Loucy (cell line): ENCODE measurements at regions not wholly inside any gene's neighbourhood (a gene's known extent, or its start where the extent isn't known, plus 50 kb on each side); places are given as distances from the start of the nearest gene placed in this dataset.

Source experiments
- H2AFZ ChIP-seq: fragments of 200-600 bp; sonication (generic); 2 replicates; pipeline ENCODE4 v1.6.0; 2016; ENCODE audit warnings: antibody characterized with exemption, mild to moderate bottlenecking, low read length, moderate library complexity
- H3F3A ChIP-seq: fragments of 200-600 bp; 2 replicates; pipeline ENCODE4 v1.6.0; 2016; ENCODE audit warnings: antibody characterized with exemption, low read depth, mild to moderate bottlenecking
- H3K27me3 ChIP-seq: fragments of 200-600 bp; sonication (generic); 2 replicates; pipeline ENCODE4 v1.6.1; 2014; ENCODE audit warnings: low read length, mild to moderate bottlenecking; ENCODE audit not compliant: insufficient read depth, poor library complexity, severe bottlenecking
- H3K36me3 ChIP-seq: fragments of 200-600 bp; sonication (generic); 2 replicates; pipeline ENCODE4 v1.6.1; 2016; ENCODE audit warnings: low read length; ENCODE audit not compliant: insufficient read depth
- H3K4me1 ChIP-seq: fragments of 200-600 bp; sonication (generic); 2 replicates; pipeline ENCODE4 v1.5.1; 2014; ENCODE audit warnings: low read length, mild to moderate bottlenecking; ENCODE audit not compliant: insufficient read depth, poor library complexity, severe bottlenecking
- H3K4me2 ChIP-seq: fragments of 200-600 bp; sonication (generic); 2 replicates; pipeline ENCODE4 v1.6.0; 2014; ENCODE audit warnings: antibody characterized with exemption, low read length, low read depth, mild to moderate bottlenecking; ENCODE audit not compliant: poor library complexity, severe bottlenecking
- H3K4me3 ChIP-seq: fragments of 200-600 bp; sonication (generic); 2 replicates; pipeline ENCODE4 v1.5.1; 2014; ENCODE audit warnings: low read length, mild to moderate bottlenecking, mixed read lengths; ENCODE audit not compliant: poor library complexity, severe bottlenecking
- H3K79me2 ChIP-seq: fragments of 200-600 bp; sonication (generic); 2 replicates; pipeline ENCODE4 v1.6.1; 2014; ENCODE audit warnings: low read length; ENCODE audit not compliant: insufficient read depth
- H3K9ac ChIP-seq: fragments of 200-600 bp; sonication (generic); 2 replicates; pipeline ENCODE4 v1.6.0; 2014; ENCODE audit warnings: mild to moderate bottlenecking, low read depth, low read length, moderate library complexity; ENCODE audit not compliant: poor library complexity, severe bottlenecking
- H3K9me2 ChIP-seq: fragments of 200-600 bp; sonication (generic); replicated peaks from 2 replicates; pipeline ENCODE4 v1.6.1; 2016; ENCODE audit warnings: low read depth, low read length, mixed read lengths
- H3K9me3 ChIP-seq: fragments of 200-600 bp; sonication (generic); 2 replicates; pipeline ENCODE4 v1.6.1; 2014; ENCODE audit warnings: mild to moderate bottlenecking, antibody characterized with exemption, low read length, low read depth; ENCODE audit not compliant: insufficient read depth
- H4K20me1 ChIP-seq: fragments of 200-600 bp; sonication (generic); 2 replicates; pipeline ENCODE4 v1.6.0; 2014; ENCODE audit warnings: antibody characterized with exemption, low read length, mild to moderate bottlenecking; ENCODE audit not compliant: insufficient read depth, poor library complexity, severe bottlenecking
- EZH2phosphoT487 ChIP-seq: fragments of 200-600 bp; IDR thresholded peaks from 2 replicates; pipeline ENCODE4 v1.6.1; 2018; ENCODE audit warnings: antibody characterized with exemption, mild to moderate bottlenecking, moderate library complexity, borderline replicate concordance
- TF ChIP-seq, protein P1 (sequence below): fragments of 200-600 bp; sonication (generic); conservative IDR thresholded peaks from 2 replicates; pipeline ENCODE4 v1.5.1; 2014; ENCODE audit warnings: mild to moderate bottlenecking, antibody characterized with exemption, low read length

DNA sequence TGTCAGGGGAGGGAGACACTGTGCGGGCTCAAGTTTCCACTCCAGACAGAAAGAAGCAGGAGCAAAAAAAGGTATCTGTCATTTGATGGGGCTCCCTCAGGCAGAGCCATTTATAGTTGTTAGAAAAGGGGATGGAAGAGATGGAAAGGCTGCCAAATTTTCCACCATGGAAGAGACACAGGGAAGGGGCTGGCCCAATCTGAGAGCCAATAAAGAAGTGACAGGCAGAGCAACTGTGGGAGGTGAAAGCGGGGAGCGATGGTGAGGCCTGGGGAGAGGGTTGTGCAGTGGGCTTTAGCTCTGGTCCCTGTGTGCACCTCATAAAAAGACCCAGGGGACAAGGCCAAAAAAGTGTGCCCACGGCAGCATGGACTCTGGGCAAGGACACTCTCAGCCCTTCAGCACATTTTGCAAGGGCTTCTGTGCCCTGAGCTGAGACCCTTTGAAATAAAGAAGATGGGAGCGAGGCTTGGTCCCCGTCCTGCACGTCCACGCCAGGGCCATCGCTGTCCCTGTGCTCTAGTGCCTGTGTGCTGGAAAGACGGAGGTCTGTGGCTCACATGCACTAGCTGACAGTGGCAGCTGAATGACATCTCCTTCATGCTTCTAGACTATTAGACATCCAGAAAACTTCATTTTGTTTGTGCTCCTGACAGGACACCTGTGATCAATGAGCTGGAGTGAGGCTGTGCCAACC lies 456.7 kb upstream of the HS6ST1 start:
- Histone ChIP-seq H3K4me1 (peaks cover 5% of the 10 kb centered on the region), H3K36me3 (no peaks in the 10 kb centered on the region), H3K79me2 (no peaks in the 10 kb centered on the region), H3K9ac (no peak overlapping the region), H4K20me1 (no peaks in the 10 kb centered on the region), H3K9me2 (no peaks in the 10 kb centered on the region), H3K27me3 (no peaks in the 10 kb centered on the region), H3K4me3 (no peak overlapping the region), H3F3A (no peaks in the 10 kb centered on the region), H3K4me2 (no peak overlapping the region), H3K9me3 (no peaks in the 10 kb centered on the region), H2AFZ (no peak overlapping the region)
- TF ChIP-seq, protein P1, sequence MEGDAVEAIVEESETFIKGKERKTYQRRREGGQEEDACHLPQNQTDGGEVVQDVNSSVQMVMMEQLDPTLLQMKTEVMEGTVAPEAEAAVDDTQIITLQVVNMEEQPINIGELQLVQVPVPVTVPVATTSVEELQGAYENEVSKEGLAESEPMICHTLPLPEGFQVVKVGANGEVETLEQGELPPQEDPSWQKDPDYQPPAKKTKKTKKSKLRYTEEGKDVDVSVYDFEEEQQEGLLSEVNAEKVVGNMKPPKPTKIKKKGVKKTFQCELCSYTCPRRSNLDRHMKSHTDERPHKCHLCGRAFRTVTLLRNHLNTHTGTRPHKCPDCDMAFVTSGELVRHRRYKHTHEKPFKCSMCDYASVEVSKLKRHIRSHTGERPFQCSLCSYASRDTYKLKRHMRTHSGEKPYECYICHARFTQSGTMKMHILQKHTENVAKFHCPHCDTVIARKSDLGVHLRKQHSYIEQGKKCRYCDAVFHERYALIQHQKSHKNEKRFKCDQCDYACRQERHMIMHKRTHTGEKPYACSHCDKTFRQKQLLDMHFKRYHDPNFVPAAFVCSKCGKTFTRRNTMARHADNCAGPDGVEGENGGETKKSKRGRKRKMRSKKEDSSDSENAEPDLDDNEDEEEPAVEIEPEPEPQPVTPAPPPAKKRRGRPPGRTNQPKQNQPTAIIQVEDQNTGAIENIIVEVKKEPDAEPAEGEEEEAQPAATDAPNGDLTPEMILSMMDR, result no peak
- TF ChIP-seq EZH2phosphoT487, result no peak

DNA sequence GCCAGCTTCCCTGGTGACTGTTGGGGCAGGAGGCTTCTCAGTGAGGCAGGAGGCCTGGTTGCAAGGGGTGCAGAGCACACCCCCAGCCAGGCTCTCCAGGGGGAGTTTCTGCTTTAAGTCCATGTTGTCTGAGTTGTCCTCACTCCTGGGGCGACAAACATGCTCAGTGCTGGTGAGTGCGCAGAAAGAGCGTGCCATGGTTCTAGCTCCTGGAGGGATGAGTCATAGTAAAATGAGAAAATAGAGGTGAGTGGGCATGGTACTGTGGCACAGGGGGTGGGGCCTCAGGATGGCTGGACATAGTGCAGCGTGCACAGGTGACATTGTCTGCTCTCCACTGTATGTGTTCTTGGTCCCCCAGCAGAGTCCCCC lies 457.2 kb upstream of the HS6ST1 start:
- Histone ChIP-seq H3K79me2 (no peaks in the 10 kb centered on the region), H3K9me2 (no peaks in the 10 kb centered on the region), H3K4me3 (no peak overlapping the region), H3K27me3 (no peaks in the 10 kb centered on the region), H4K20me1 (no peaks in the 10 kb centered on the region), H3K36me3 (no peaks in the 10 kb centered on the region), H3K4me2 (no peak overlapping the region), H3K4me1 (peaks cover 5% of the 10 kb centered on the region), H3K9ac (no peak overlapping the region), H2AFZ (no peak overlapping the region), H3K9me3 (no peaks in the 10 kb centered on the region), H3F3A (no peaks in the 10 kb centered on the region)
- TF ChIP-seq EZH2phosphoT487, result no peak
- TF ChIP-seq, protein P1, result no peak

DNA sequence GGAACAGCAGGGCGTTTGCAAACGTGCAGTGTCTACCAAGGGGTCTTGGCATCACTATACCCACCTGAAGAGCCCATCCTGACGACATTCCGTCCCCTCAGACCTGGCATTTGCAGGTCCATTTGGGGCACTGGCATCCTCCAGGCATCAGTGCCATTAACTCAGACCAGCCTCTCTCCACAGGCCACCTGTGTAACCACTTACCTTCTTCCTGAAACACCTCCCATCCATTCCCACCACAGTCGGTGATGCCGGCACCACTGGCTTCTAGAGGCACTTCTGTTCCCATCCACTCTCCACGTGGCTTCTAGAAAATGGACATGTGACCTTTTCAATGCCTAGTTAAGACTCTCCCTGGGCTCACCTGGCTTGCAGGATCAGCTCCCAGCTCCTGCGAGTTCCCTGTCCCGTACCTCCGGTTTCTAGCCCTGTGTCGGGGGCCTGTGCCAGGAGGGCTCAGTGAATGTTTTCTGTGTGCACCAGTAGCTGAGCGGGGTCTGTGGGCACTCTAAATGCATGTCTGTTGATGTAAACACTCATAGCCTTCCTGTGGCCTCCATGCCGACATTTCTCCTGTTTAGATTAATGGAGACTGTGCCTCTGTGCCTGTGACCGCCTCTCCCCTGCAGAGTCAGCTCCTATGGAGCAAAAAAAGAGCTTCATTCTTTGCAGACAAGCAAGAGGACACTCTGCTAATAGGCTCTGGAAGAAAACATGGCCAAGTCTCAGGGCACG lies 458.0 kb upstream of the HS6ST1 start:
- Histone ChIP-seq H3K9me3 (no peaks in the 10 kb centered on the region), H3K9ac (no peak overlapping the region), H3F3A (no peaks in the 10 kb centered on the region), H3K4me3 (no peak overlapping the region), H3K79me2 (no peaks in the 10 kb centered on the region), H3K27me3 (no peaks in the 10 kb centered on the region), H2AFZ (no peak overlapping the region), H3K4me1 (peaks cover 5% of the 10 kb centered on the region), H4K20me1 (no peaks in the 10 kb centered on the region), H3K9me2 (no peaks in the 10 kb centered on the region), H3K36me3 (no peaks in the 10 kb centered on the region), H3K4me2 (no peak overlapping the region)
- TF ChIP-seq, protein P1, result no peak
- TF ChIP-seq EZH2phosphoT487, result no peak
